Caco-2 (cell line): ENCODE measurements at regions not wholly inside any gene's neighbourhood (a gene's known extent, or its start where the extent isn't known, plus 50 kb on each side); places are given as distances from the start of the nearest gene placed in this dataset.

Experiments used
- BruUV-seq: library from RNA; stranded (reverse); fragments of 400-500 nt; replicated peaks from 2 replicates; lab custom pipeline; 2021; lab: Mats Ljungman, UMichigan
- CTCF ChIA-PET: fragments of 300-600 bp; sonication (Branson Sonifier 250); formaldehyde crosslinking; loops from one replicate; lab custom pipeline; 2022; ENCODE audit warnings: antibody characterized with exemption; lab: Charles Lee
- POLR2A ChIA-PET: fragments of 300-600 bp; sonication (Branson Sonifier 250); formaldehyde crosslinking; loops from one replicate; lab custom pipeline; 2022; ENCODE audit warnings: antibody characterized with exemption; lab: Charles Lee
- DNase-seq, 2 experiments: peaks; one replicate each; pipeline versions ENCODE4 v3.0.0 to v3.0.0-alpha.2; 2020 to 2022
- H3K27me3 ChIP-seq: replicated peaks from 2 replicates; pipeline ENCODE4 v1.6.0; 2011; ENCODE audit warnings: low read length; ENCODE audit not compliant: control insufficient read depth, insufficient read depth
- H3K36me3 ChIP-seq: 2 replicates; pipeline ENCODE4 v1.5.1; 2011; ENCODE audit warnings: low read length; ENCODE audit not compliant: control insufficient read depth, insufficient read depth
- H3K4me1 ChIP-seq: fragments of 250-450 bp; sonication (Bioruptor Pico); 2 replicates; pipeline ENCODE4 v1.5.1; 2020; ENCODE audit warnings: mild to moderate bottlenecking
- H3K4me3 ChIP-seq: 2 replicates; pipeline ENCODE4 v1.5.1; 2011; ENCODE audit warnings: low read depth, mild to moderate bottlenecking, control low read depth, low read length
- H3K9me3 ChIP-seq: fragments of 250-450 bp; sonication (Bioruptor Pico); 2 replicates; pipeline ENCODE4 v1.5.1; 2020; ENCODE audit warnings: mild to moderate bottlenecking, moderate library complexity
- H3K27ac Mint-ChIP-seq: one replicate; pipeline ENCODE4 v1.8.0; 2022; ENCODE audit warnings: mixed read lengths; ENCODE audit not compliant: unreplicated experiment
- H3K27me3 Mint-ChIP-seq: one replicate; pipeline ENCODE4 v1.8.0; 2022; ENCODE audit warnings: mixed read lengths; ENCODE audit not compliant: insufficient read depth, unreplicated experiment
- H3K36me3 Mint-ChIP-seq: one replicate; pipeline ENCODE4 v1.8.0; 2022; ENCODE audit warnings: mild to moderate bottlenecking, mixed read lengths; ENCODE audit not compliant: insufficient read depth, unreplicated experiment
- H3K4me1 Mint-ChIP-seq: one replicate; pipeline ENCODE4 v1.8.0; 2022; ENCODE audit warnings: low read depth, mixed read lengths; ENCODE audit not compliant: unreplicated experiment
- H3K4me3 Mint-ChIP-seq: one replicate; pipeline ENCODE4 v1.8.0; 2022; ENCODE audit warnings: mild to moderate bottlenecking, moderate library complexity, mixed read lengths; ENCODE audit not compliant: unreplicated experiment
- H3K9me3 Mint-ChIP-seq: one replicate; pipeline ENCODE4 v1.8.0; 2022; ENCODE audit warnings: mixed read lengths; ENCODE audit not compliant: unreplicated experiment
- intact Hi-C: fragments of 100-400 bp; cut with micrococcal nuclease; formaldehyde crosslinking; loops from one replicate; pipeline ENCODE4 v1.10.0; 2022; ENCODE audit not compliant: unreplicated experiment
- TF ChIP-seq, protein P1 (sequence below), 2 experiments: fragments of 200-600 bp in 1 of 2; IDR thresholded peaks; 1 replicate in 1 of 2; 2 replicates in 1 of 2; pipeline versions ENCODE4 v1.5.1 to v1.8.0; 2011 to 2022; ENCODE audit warnings: antibody characterized with exemption in 1 of 2, control low read depth in 1 of 2, inconsistent platforms in 1 of 2, low read depth in 1 of 2, low read length in 1 of 2, mild to moderate bottlenecking in 1 of 2, moderate library complexity in 1 of 2; ENCODE audit not compliant: insufficient read depth in 1 of 2, severe bottlenecking in 1 of 2, unreplicated experiment in 1 of 2

DNA sequence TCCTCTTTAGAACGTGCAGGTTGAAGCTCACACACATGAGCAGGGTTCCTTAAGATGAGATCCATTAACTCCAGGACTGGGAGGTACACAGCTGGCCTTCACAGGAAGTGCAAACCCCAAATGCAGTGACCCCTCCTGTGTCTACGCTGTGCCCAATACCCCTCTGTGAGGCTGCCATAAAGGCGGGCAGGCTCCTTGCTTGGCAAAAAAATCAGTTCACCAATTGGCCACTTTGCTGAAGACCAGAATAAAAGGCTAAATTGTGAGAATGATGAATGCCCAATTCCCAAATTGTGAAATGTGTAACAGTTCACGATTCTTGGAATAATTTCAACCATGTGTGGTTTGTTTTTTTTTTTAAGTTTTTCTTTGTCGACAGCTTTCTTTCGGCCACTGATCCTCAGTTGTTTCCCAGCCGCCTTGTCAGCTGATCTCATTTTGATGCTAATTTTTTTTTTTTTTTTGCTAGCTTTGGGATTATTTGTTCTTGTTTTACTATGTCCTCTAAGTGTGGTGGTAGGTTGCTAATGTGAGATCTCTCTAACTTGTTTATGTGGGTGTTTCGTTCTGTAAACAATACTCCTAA, 101.9 kb upstream of the PRSS58 start:
- Mint-ChIP-seq H3K4me3 (no peak overlapping the region), H3K27me3 (peaks cover 4% of the 10 kb centered on the region), H3K9me3 (peaks cover 23% of the 10 kb centered on the region), H3K4me1 (peaks cover 11% of the 10 kb centered on the region), H3K36me3 (no peaks in the 10 kb centered on the region), H3K27ac (no peak overlapping the region)
- no peaks in the 10 kb centered on the region; the same call in 1 of the 2 replicates for H3K9me3 ChIP-seq
- no peaks in the 10 kb centered on the region for H3K27me3 ChIP-seq
- ChIA-PET POLR2A (interaction anchor here (0.6 kb wide), 1 partner anchor 390 kb away, joined by 8 read pairs; the partner anchor contains the start of gene PRSS1), CTCF (interaction anchor here (0.7 kb wide), 2 partner anchors 16 to 123 kb away, joined by 8 to 10 read pairs; no protein-coding TSS in a partner anchor)
- BruUV-seq = no TSS peak
- TF ChIP-seq, protein P1, sequence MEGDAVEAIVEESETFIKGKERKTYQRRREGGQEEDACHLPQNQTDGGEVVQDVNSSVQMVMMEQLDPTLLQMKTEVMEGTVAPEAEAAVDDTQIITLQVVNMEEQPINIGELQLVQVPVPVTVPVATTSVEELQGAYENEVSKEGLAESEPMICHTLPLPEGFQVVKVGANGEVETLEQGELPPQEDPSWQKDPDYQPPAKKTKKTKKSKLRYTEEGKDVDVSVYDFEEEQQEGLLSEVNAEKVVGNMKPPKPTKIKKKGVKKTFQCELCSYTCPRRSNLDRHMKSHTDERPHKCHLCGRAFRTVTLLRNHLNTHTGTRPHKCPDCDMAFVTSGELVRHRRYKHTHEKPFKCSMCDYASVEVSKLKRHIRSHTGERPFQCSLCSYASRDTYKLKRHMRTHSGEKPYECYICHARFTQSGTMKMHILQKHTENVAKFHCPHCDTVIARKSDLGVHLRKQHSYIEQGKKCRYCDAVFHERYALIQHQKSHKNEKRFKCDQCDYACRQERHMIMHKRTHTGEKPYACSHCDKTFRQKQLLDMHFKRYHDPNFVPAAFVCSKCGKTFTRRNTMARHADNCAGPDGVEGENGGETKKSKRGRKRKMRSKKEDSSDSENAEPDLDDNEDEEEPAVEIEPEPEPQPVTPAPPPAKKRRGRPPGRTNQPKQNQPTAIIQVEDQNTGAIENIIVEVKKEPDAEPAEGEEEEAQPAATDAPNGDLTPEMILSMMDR (IDR thresholded peaks at IDR 0.05; ENCODE audit: insufficient read depth in 1 of 2, low read depth in 1 of 2, low read length in 1 of 2, severe bottlenecking in 1 of 2, unreplicated experiment in 1 of 2) = no peak
- H3K4me1 ChIP-seq = peaks cover 5% of the 10 kb centered on the region; the same call in 1 of the 2 replicates
- no peak overlapping the region for H3K4me3 ChIP-seq
- H3K36me3 ChIP-seq = no peaks in the 10 kb centered on the region
- intact Hi-C loops = loop anchor here (2.0 to 5.0 kb wide), 3 partner anchors 15 to 123 kb away; no protein-coding TSS in a partner anchor
- DNase-seq = no peak

DNA sequence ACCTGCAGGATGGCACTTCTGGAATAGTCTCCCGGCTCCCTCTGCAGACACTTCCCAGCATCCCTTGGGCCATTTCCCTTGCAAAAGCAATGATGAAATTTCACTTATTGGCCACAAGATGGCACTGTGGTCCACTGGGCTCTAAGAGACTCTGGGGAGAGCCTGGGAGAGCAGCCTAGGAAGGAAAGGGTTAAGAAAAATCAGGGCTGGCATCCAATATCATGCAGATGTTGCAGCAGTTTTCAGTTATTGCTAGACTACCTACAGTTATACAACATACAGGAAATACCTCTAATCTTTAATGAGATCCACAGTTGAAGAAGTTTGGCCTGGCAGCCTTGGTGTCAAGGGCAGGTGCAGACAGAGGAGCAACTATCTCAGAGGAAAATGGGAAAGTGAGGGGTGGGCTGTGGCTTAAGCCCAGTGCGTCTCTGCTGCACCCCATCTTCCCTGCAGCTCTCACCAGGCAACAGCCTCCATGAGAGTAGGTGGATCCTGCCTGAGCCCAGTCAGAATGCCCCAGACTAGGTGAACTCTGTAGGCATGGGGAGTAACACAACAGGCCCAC, 100.2 kb upstream of the PRSS58 start:
- TF ChIP-seq, protein P1 (IDR thresholded peaks at IDR 0.05; ENCODE audit: insufficient read depth in 1 of 2, low read depth in 1 of 2, low read length in 1 of 2, severe bottlenecking in 1 of 2, unreplicated experiment in 1 of 2) = peak; percentile 75 to 80
- H3K36me3 ChIP-seq = no peaks in the 10 kb centered on the region
- no peak overlapping the region for H3K4me3 ChIP-seq
- Mint-ChIP-seq H3K4me1 (peaks cover 5% of the 10 kb centered on the region), H3K27me3 (peaks cover 4% of the 10 kb centered on the region), H3K4me3 (peak overlapping the region; percentile 20), H3K9me3 (peaks cover 17% of the 10 kb centered on the region), H3K36me3 (no peaks in the 10 kb centered on the region), H3K27ac (no peak overlapping the region)
- no peaks in the 10 kb centered on the region; the same call in 1 of the 2 replicates for H3K9me3 ChIP-seq
- H3K27me3 ChIP-seq = no peaks in the 10 kb centered on the region
- DNase-seq = peak in 1 of 2 experiments; percentile 56
- no TSS peak for BruUV-seq
- intact Hi-C loops = loop anchor here (2.0 to 5.0 kb wide), 3 partner anchors 17 to 125 kb away; no protein-coding TSS in a partner anchor
- 0 out of 2 replicates have a peak, but pooled peaks cover 3% of the 10 kb centered on the region for H3K4me1 ChIP-seq
- CTCF ChIA-PET = interaction anchor here (1.2 kb wide), 2 partner anchors 18 to 125 kb away, joined by 3 to 5 read pairs; no protein-coding TSS in a partner anchor
- POLR2A ChIA-PET = no interaction called here

DNA sequence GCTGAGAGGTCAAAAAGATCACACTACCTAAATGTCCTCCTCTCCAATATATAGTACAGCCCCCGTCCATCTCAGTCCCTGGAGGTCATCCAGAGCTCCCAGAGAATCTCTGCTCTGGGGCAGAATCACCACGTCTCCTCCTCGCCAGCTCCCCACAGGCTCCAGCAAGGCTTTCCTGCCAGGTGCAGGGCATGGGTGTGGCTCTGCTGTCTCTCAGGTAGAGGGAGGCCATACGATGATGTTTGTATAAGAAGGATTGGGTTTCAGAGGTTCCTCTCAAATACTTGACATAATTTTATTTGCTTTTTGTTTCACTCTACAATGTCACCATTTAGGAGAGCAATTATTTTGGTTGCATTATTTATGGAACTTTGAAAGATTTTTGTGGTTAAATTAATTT, 98.3 kb upstream of the PRSS58 start:
- no peak for DNase-seq
- Histone ChIP-seq H3K4me1 (0 out of 2 replicates have a peak, but pooled peaks cover 3% of the 10 kb centered on the region), H3K36me3 (no peaks in the 10 kb centered on the region), H3K9me3 (no peaks in the 10 kb centered on the region; the same call in 1 of the 2 replicates), H3K4me3 (no peak overlapping the region), H3K27me3 (no peaks in the 10 kb centered on the region)
- Mint-ChIP-seq H3K9me3 (no peaks in the 10 kb centered on the region), H3K4me3 (no peak overlapping the region), H3K27me3 (peaks cover 14% of the 10 kb centered on the region), H3K27ac (no peak overlapping the region), H3K36me3 (no peaks in the 10 kb centered on the region), H3K4me1 (peaks cover 5% of the 10 kb centered on the region)
- POLR2A ChIA-PET = no interaction called here
- TF ChIP-seq, protein P1 (IDR thresholded peaks at IDR 0.05; ENCODE audit: insufficient read depth in 1 of 2, low read depth in 1 of 2, low read length in 1 of 2, severe bottlenecking in 1 of 2, unreplicated experiment in 1 of 2) = no peak
- intact Hi-C loops = loop anchor here (5.0 kb wide), 1 partner anchor 61 kb away; no protein-coding TSS in a partner anchor
- CTCF ChIA-PET = interaction anchor here (1.1 kb wide), 1 partner anchor 53 kb away, joined by 3 read pairs; no protein-coding TSS in a partner anchor
- BruUV-seq = no TSS peak
